ENCODE measurements at regions not wholly inside any gene's neighbourhood (a gene's known extent, or its start where the extent isn't known, plus 50 kb on each side); places are given as distances from the start of the nearest gene placed in this dataset.

DNA sequence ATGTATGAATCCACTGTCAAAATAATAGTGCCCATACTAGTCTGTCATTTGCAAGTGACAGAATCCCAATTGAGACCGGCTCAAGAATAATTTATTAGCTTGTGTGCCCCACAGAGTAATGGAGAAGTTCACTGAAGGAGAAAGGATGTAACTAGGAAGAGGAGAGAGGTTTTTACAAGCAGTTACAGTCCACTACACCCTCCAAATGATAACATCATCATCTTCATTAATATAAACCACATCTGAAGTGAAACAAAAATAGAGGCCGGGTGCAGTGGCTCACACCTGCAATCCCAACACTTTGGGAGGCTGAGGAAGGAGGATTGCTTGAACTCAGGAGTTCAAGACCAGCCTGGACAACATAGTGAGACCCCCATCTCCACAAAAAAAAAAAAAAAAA, 226.8 kb downstream of the SKIDA1 start:
- POLR2A ChIA-PET (ENCODE audit: partially characterized antibody), result interaction anchor here (0.8 kb wide), 1 partner anchor 14 kb away, joined by 3 read pairs; no protein-coding TSS in a partner anchor
- FAIRE-seq, result no peak
- WGBS, 2 experiments (ENCODE audit: extremely low coverage in 1 of 2, insufficient coverage in 1 of 2, insufficient read length in 1 of 2, insufficient replicate concordance in 2 of 2, low coverage in 1 of 2, low lambda C conversion rate in 2 of 2, missing lambda C conversion rate in 1 of 2), result 91% methylated on average over 2 of the region's 2 CpGs; no CpG with 5 or more reads in 1 of the 2 experiments

More for the DNA sequence above, 226.8 kb downstream of the SKIDA1 start:
- Histone ChIP-seq H3K4me2 (ENCODE audit: insufficient read depth in 1 of 2, low read depth in 2 of 2, low read length in 2 of 2) (no peak overlapping the region), H4K5ac (ENCODE audit: insufficient read length, low read depth, low read length) (no peak overlapping the region), H2AK5ac (ENCODE audit: low read depth, low read length) (no peak overlapping the region), H3K79me1 (ENCODE audit: low read depth, low read length) (no peaks in the 10 kb centered on the region), H3K14ac (ENCODE audit: insufficient read length) (no peak overlapping the region), H4K20me1 (replicated peaks in 1 of 2; ENCODE audit: control insufficient read depth in 1 of 2, insufficient read depth in 2 of 2, low read length in 2 of 2) (no peaks in the 10 kb centered on the region), H3K56ac (replicated peaks; ENCODE audit: insufficient read length, low read depth, low read length) (no peak overlapping the region), H3K4me1 (replicated peaks in 1 of 4; ENCODE audit: control insufficient read depth in 3 of 4, insufficient read depth in 4 of 4, low read length in 3 of 4) (peaks cover 3 to 28% (median 21%) of the 10 kb centered on the region in 4 experiments), H3K36me3 (ENCODE audit: control insufficient read depth in 2 of 4, insufficient read depth in 4 of 4, low read length in 3 of 4) (no peaks in the 10 kb centered on the region), H3K27ac (ENCODE audit: low read depth, low read length) (no peak overlapping the region), H2BK12ac (ENCODE audit: low read depth, low read length) (no peak overlapping the region), H3K4me3 (ENCODE audit: extremely low read depth in 1 of 4, insufficient read depth in 2 of 4, low read depth in 3 of 4, low read length in 4 of 4) (no peak overlapping the region), H2BK15ac (ENCODE audit: low read length) (no peak overlapping the region), H2BK20ac (ENCODE audit: low read length) (no peak overlapping the region), H2BK5ac (ENCODE audit: low read depth, low read length) (no peak overlapping the region), H4K8ac (ENCODE audit: extremely low read depth, insufficient read depth, low read length) (no peak overlapping the region), H3K9me3 (ENCODE audit: insufficient read depth in 2 of 2, low read depth in 1 of 2, low read length in 1 of 2) (no peaks in the 10 kb centered on the region), H3K4ac (replicated peaks; ENCODE audit: insufficient read length, low read depth, low read length) (no peak overlapping the region), H3K18ac (ENCODE audit: extremely low read depth, low read length) (no peak overlapping the region; the same call in 1 of the 2 replicates), H3K23ac (ENCODE audit: insufficient read length) (no peak overlapping the region), H4K91ac (replicated peaks; ENCODE audit: insufficient read length, low read length) (no peak overlapping the region), H3K9ac (replicated peaks in 1 of 4; ENCODE audit: extremely low read depth in 1 of 4, low read depth in 3 of 4, low read length in 3 of 4) (no peak overlapping the region), H3K23me2 (ENCODE audit: low read depth, low read length) (no peaks in the 10 kb centered on the region), H3K79me2 (ENCODE audit: control insufficient read depth in 1 of 2, insufficient read depth in 2 of 2, low read length in 2 of 2) (no peaks in the 10 kb centered on the region), H2BK120ac (replicated peaks; ENCODE audit: low read depth, low read length) (no peak overlapping the region), H3K27me3 (replicated peaks in 1 of 4; ENCODE audit: control insufficient read depth in 3 of 4, extremely low read depth in 1 of 4, insufficient read depth in 3 of 4, low read length in 3 of 4) (no peaks in the 10 kb centered on the region), H2AFZ (ENCODE audit: low read length) (no peak overlapping the region)
- TF ChIP-seq RBBP5 (IDR thresholded peaks at IDR 0.05; ENCODE audit: borderline replicate concordance, low read depth, low read length) (no peak), MAFK (IDR thresholded peaks at IDR 0.05; ENCODE audit: low read depth, low read length) (no peak), POU5F1 (IDR thresholded peaks at IDR 0.05; ENCODE audit: low read depth, low read length) (no peak), SRF (IDR thresholded peaks at IDR 0.05; ENCODE audit: low read depth, low read length) (no peak), CTBP2 (IDR thresholded peaks at IDR 0.05; ENCODE audit: borderline replicate concordance, insufficient read depth, insufficient read length, low read length) (no peak)
- no peak for DNase-seq (ENCODE audit: low read depth in 1 of 2, low spot score in 2 of 2)
- CTCF ChIA-PET (ENCODE audit: partially characterized antibody), result interaction anchor here (1.1 to 1.5 kb wide), 2 partner anchors 19 to 20 kb away, joined by 3 to 5 read pairs; no protein-coding TSS in a partner anchor
